Ascending aorta (tissue), 2 donors: ENCODE measurements at regions not wholly inside any gene's neighbourhood (a gene's known extent, or its start where the extent isn't known, plus 50 kb on each side); places are given as distances from the start of the nearest gene placed in this dataset.

Experiments
- DNase-seq, 2 donors: peaks; one replicate each; pipeline ENCODE4 v3.0.0-alpha.2; 2019; ENCODE audit warnings: low spot score in 2 of 2
- H3K27ac ChIP-seq, 2 donors: fragments of 200-600 bp; sonication (generic); one replicate each; pipeline ENCODE4 v1.5.1; 2016 to 2017; ENCODE audit warnings: mild to moderate bottlenecking in 1 of 2
- H3K27me3 ChIP-seq: fragments of 200-600 bp; sonication (generic); one replicate; pipeline ENCODE4 v1.5.1; 2017
- H3K36me3 ChIP-seq, 2 donors: fragments of 200-600 bp; sonication (generic); one replicate each; pipeline ENCODE4 v1.5.1; 2016
- H3K4me1 ChIP-seq, 2 donors: fragments of 200-600 bp; sonication (generic); one replicate each; pipeline ENCODE4 v1.5.1; 2016 to 2017; ENCODE audit warnings: mild to moderate bottlenecking in 1 of 2
- H3K4me3 ChIP-seq, 2 donors: fragments of 200-600 bp; sonication (generic); one replicate each; pipeline ENCODE4 v1.5.1; 2016 to 2017; ENCODE audit warnings: mild to moderate bottlenecking in 1 of 2
- H3K9me3 ChIP-seq, 2 donors: fragments of 200-600 bp; sonication (generic); one replicate each; pipeline ENCODE4 v1.5.1; 2016
- CTCF ChIP-seq, 3 experiments: fragments of 200-600 bp in 2 of 3; fragments of 450-650 bp in 1 of 3; sonication (generic) in 2 of 3; IDR thresholded peaks; one replicate each; pipeline ENCODE4 v1.5.1; 2016 to 2019; ENCODE audit warnings: antibody characterized with exemption in 3 of 3, mild to moderate bottlenecking in 1 of 3, moderate library complexity in 1 of 3
- intact Hi-C: fragments of 100-400 bp; cut with DNase I; formaldehyde crosslinking; loops from one replicate; pipeline ENCODE4 v1.15.1; 2023

DNA sequence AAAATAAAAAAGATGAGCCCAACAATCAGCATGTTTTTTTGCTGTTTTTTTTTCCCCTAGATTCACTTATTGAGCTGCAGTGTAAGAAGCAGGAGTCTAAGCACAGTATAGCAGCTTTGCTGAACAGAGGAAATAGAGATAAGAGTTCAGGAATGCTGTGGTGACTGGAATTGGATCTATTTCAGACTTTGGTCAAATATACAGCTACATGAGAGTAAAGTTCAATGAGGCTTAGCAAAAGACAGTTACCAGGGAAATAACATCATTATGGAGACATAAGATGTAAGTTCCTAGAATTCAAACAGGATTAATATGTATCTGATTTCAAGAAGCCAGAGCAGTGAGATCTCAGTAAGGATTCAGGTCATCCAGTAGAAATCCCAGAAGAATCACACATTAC lies 613.0 kb downstream of the RPS29 start:
- H3K36me3 ChIP-seq, result no peaks in the 10 kb centered on the region
- no peak for DNase-seq
- no peaks in the 10 kb centered on the region for H3K9me3 ChIP-seq
- no peaks in the 10 kb centered on the region for H3K4me1 ChIP-seq
- H3K27me3 ChIP-seq, result no peaks in the 10 kb centered on the region
- no peak for TF ChIP-seq CTCF (IDR thresholded peaks at IDR 0.05)
- intact Hi-C loops, result no loop called here
- H3K27ac ChIP-seq, result no peak overlapping the region
- no peak overlapping the region for H3K4me3 ChIP-seq

- H3K27ac ChIP-seq, result no peak overlapping the region
- DNase-seq, result no peak
- H3K4me3 ChIP-seq, result no peak overlapping the region
- H3K4me1 ChIP-seq, result no peaks in the 10 kb centered on the region
- H3K36me3 ChIP-seq, result no peaks in the 10 kb centered on the region
- H3K9me3 ChIP-seq, result no peaks in the 10 kb centered on the region
- no peaks in the 10 kb centered on the region for H3K27me3 ChIP-seq
- no peak for TF ChIP-seq CTCF (IDR thresholded peaks at IDR 0.05)
- intact Hi-C loops, result no loop called here
Measured at GRCh38 chr14:48970943-48971342, 615.2 kb downstream of the RPS29 start.

GRCh38 chr14:48967419-48967818 lies 618.8 kb downstream of the RPS29 start:
- Histone ChIP-seq H3K4me1 (no peaks in the 10 kb centered on the region), H3K36me3 (no peaks in the 10 kb centered on the region), H3K27me3 (no peaks in the 10 kb centered on the region), H3K4me3 (no peak overlapping the region), H3K27ac (no peak overlapping the region), H3K9me3 (no peaks in the 10 kb centered on the region)
- intact Hi-C loops, result no loop called here
- no peak for TF ChIP-seq CTCF (IDR thresholded peaks at IDR 0.05)
- DNase-seq, result no peak

- Histone ChIP-seq H3K4me3 (no peak overlapping the region), H3K4me1 (no peaks in the 10 kb centered on the region), H3K27ac (no peak overlapping the region), H3K36me3 (no peaks in the 10 kb centered on the region), H3K9me3 (no peaks in the 10 kb centered on the region), H3K27me3 (no peaks in the 10 kb centered on the region)
- no peak for TF ChIP-seq CTCF (IDR thresholded peaks at IDR 0.05)
- intact Hi-C loops, result no loop called here
- no peak for DNase-seq
Measured at GRCh38 chr14:48963231-48963790, 622.9 kb downstream of the RPS29 start.

DNA sequence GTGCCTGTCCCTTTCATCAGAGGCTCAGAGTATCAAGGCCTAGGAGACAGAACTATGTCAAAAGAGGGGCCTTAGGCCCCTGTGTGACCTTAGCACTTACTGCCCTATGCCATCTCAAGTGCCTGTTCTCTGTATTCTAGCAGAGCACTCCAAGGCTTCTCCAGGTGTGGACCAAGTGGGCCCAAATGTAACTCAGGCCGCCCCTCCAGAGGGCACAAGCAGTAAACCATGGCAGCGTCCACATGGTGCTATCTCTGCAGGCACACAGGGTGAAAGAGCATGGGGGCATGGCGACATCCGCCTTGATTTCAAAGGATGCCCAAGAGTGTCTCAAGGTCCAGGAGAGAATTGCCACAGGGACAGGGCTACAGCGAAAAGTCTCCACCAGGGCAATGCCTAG lies 628.7 kb downstream of the RPS29 start:
- Histone ChIP-seq H3K4me3 (no peak overlapping the region), H3K27me3 (no peaks in the 10 kb centered on the region), H3K36me3 (no peaks in the 10 kb centered on the region), H3K9me3 (no peaks in the 10 kb centered on the region), H3K27ac (no peak overlapping the region), H3K4me1 (no peaks in the 10 kb centered on the region)
- TF ChIP-seq CTCF (IDR thresholded peaks at IDR 0.05), result no peak
- intact Hi-C loops, result no loop called here
- no peak for DNase-seq

- intact Hi-C loops, result no loop called here
- no peak for TF ChIP-seq CTCF (IDR thresholded peaks at IDR 0.05)
- no peaks in the 10 kb centered on the region for H3K9me3 ChIP-seq
- no peaks in the 10 kb centered on the region for H3K36me3 ChIP-seq
- no peak overlapping the region for H3K27ac ChIP-seq
- no peaks in the 10 kb centered on the region for H3K27me3 ChIP-seq
- DNase-seq, result no peak
- H3K4me1 ChIP-seq, result no peaks in the 10 kb centered on the region
- H3K4me3 ChIP-seq, result no peak overlapping the region
Measured at GRCh38 chr14:48955857-48956256, 630.3 kb downstream of the RPS29 start.
